Mesenchymal stem cell (in vitro differentiated cells and primary cell): ENCODE measurements at regions not wholly inside any gene's neighbourhood (a gene's known extent, or its start where the extent isn't known, plus 50 kb on each side); places are given as distances from the start of the nearest gene placed in this dataset.

Experiments
- DNase-seq: peaks from one replicate; pipeline ENCODE4 v3.0.0-alpha.2; 2013
- H2AFZ ChIP-seq: one replicate; pipeline ENCODE4 v1.6.1; 2013; ENCODE audit warnings: low read depth, mild to moderate bottlenecking, control low read depth, inconsistent platforms, low read length, moderate library complexity
- H2AK5ac ChIP-seq: 2 replicates; pipeline ENCODE4 v1.6.1; 2013; ENCODE audit warnings: low read length, moderate library complexity, mild to moderate bottlenecking, inconsistent platforms; ENCODE audit not compliant: severe bottlenecking
- H2BK120ac ChIP-seq: one replicate; pipeline ENCODE4 v1.6.1; 2013; ENCODE audit warnings: low read depth, mild to moderate bottlenecking, inconsistent platforms, low read length, moderate library complexity
- H2BK12ac ChIP-seq, 2 experiments: one replicate each; pipeline ENCODE4 v1.6.1; 2013; ENCODE audit warnings: inconsistent platforms in 2 of 2, low read length in 2 of 2, mild to moderate bottlenecking in 2 of 2, moderate library complexity in 2 of 2, control low read depth in 1 of 2
- H2BK15ac ChIP-seq: one replicate; pipeline ENCODE4 v1.6.1; 2013; ENCODE audit warnings: mild to moderate bottlenecking, low read depth, inconsistent platforms; ENCODE audit not compliant: poor library complexity, severe bottlenecking
- H2BK5ac ChIP-seq: 2 replicates; pipeline ENCODE4 v1.6.1; 2013; ENCODE audit warnings: low read depth, mild to moderate bottlenecking, low read length, control low read depth, inconsistent platforms; ENCODE audit not compliant: poor library complexity, severe bottlenecking
- H3K14ac ChIP-seq, 2 experiments: one replicate each; pipeline ENCODE4 v1.6.1; 2013; ENCODE audit warnings: inconsistent platforms in 2 of 2, low read length in 2 of 2, control low read depth in 1 of 2, mild to moderate bottlenecking in 1 of 2, moderate library complexity in 1 of 2
- H3K18ac ChIP-seq, 2 experiments: one replicate each; pipeline ENCODE4 v1.6.1; 2013; ENCODE audit warnings: inconsistent platforms in 2 of 2, low read length in 2 of 2, control low read depth in 1 of 2, low read depth in 1 of 2, mild to moderate bottlenecking in 1 of 2
- H3K23ac ChIP-seq, 2 experiments: one replicate each; pipeline ENCODE4 v1.6.1; 2013; ENCODE audit warnings: inconsistent platforms in 2 of 2, low read length in 2 of 2, mild to moderate bottlenecking in 2 of 2, moderate library complexity in 2 of 2, control low read depth in 1 of 2
- H3K27ac ChIP-seq: 2 replicates; pipeline ENCODE4 v1.5.1; 2013; ENCODE audit warnings: mild to moderate bottlenecking, moderate library complexity, low read length, control low read depth, inconsistent platforms; ENCODE audit not compliant: poor library complexity, severe bottlenecking
- H3K27me3 ChIP-seq, 2 experiments: 2 replicates each; pipeline versions ENCODE4 v1.6.1 to v1.7.0; 2013; ENCODE audit warnings: low read length in 2 of 2, mild to moderate bottlenecking in 2 of 2, moderate library complexity in 2 of 2, control low read depth in 1 of 2, inconsistent platforms in 1 of 2; ENCODE audit not compliant: control insufficient read depth in 1 of 2, insufficient read depth in 1 of 2
- H3K36me3 ChIP-seq, 2 experiments: 2 replicates each; pipeline versions ENCODE4 v1.6.1 to v1.7.0; 2013; ENCODE audit warnings: low read length in 2 of 2, control low read depth in 1 of 2, inconsistent platforms in 1 of 2, low read depth in 1 of 2, mild to moderate bottlenecking in 1 of 2; ENCODE audit not compliant: insufficient read depth in 2 of 2, control insufficient read depth in 1 of 2
- H3K4ac ChIP-seq, 2 experiments: one replicate each; pipeline ENCODE4 v1.6.1; 2013; ENCODE audit warnings: inconsistent platforms in 2 of 2, low read length in 2 of 2, mild to moderate bottlenecking in 2 of 2, moderate library complexity in 2 of 2, control low read depth in 1 of 2, low read depth in 1 of 2
- H3K4me1 ChIP-seq: 2 replicates; pipeline ENCODE4 v1.6.1; 2013; ENCODE audit warnings: low read depth, low read length, control low read depth; ENCODE audit not compliant: control insufficient read depth, insufficient read depth
- H3K4me2 ChIP-seq: 2 replicates; pipeline ENCODE4 v1.6.1; 2013; ENCODE audit warnings: low read length, mild to moderate bottlenecking, inconsistent platforms; ENCODE audit not compliant: poor library complexity, severe bottlenecking
- H3K4me3 ChIP-seq, 2 experiments: 2 replicates each; pipeline versions ENCODE4 v1.5.1 to v1.7.0; 2013; ENCODE audit warnings: low read length in 2 of 2, mild to moderate bottlenecking in 2 of 2, control low read depth in 1 of 2, low read depth in 1 of 2; ENCODE audit not compliant: insufficient read depth in 1 of 2
- H3K79me1 ChIP-seq: replicated peaks from 2 replicates; pipeline ENCODE4 v1.6.1; 2013; ENCODE audit warnings: mild to moderate bottlenecking, control low read depth, low read length, inconsistent platforms; ENCODE audit not compliant: poor library complexity, severe bottlenecking
- H3K9ac ChIP-seq: 2 replicates; pipeline ENCODE4 v1.7.0; 2013; ENCODE audit warnings: mild to moderate bottlenecking, low read length, moderate library complexity
- H3K9me3 ChIP-seq: 2 replicates; pipeline ENCODE4 v1.7.0; 2013; ENCODE audit warnings: mild to moderate bottlenecking, low read length; ENCODE audit not compliant: control insufficient read depth
- H4K8ac ChIP-seq: one replicate; pipeline ENCODE4 v1.6.1; 2013; ENCODE audit warnings: inconsistent platforms, mild to moderate bottlenecking, low read length, moderate library complexity
- H4K91ac ChIP-seq: one replicate; pipeline ENCODE4 v1.6.1; 2013; ENCODE audit warnings: mild to moderate bottlenecking, low read length, inconsistent platforms
- WGBS: methylation state at CpG from one replicate; pipeline ENCODE4 v1.1.7; 2013; ENCODE audit warnings: mixed read lengths; 5-methylcytosine and 5-hydroxymethylcytosine counted together

DNA sequence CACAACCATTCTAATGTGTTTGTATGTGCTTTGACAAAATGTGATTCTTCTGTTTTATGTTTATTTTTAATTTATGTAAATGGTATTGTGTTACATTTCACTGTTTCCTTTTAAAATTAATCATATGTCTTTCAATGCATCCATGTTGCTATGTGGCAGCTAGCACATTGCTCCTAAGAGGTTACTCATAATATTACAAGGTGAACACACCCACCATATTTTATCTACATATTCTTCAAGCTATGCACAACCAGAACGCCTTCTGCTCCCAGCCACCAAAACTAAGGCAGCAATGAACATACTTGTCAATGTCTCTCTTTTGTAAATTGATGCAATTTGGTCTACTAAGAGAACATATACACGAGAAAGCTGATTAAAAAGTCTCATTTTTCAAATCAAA lies 160.6 kb upstream of the OSR1 start:
- Histone ChIP-seq H3K36me3 (no peaks in the 10 kb centered on the region), H3K27me3 (no peaks in the 10 kb centered on the region), H3K9me3 (no peaks in the 10 kb centered on the region), H3K27ac (no peak overlapping the region), H3K4ac (no peak overlapping the region), H3K4me2 (no peak overlapping the region), H4K8ac (no peak overlapping the region), H3K23ac (no peak overlapping the region), H2BK5ac (no peak overlapping the region), H3K18ac (no peak overlapping the region), H3K79me1 (no peaks in the 10 kb centered on the region), H2BK12ac (no peak overlapping the region), H2BK15ac (no peak overlapping the region), H2BK120ac (no peak overlapping the region), H2AFZ (no peak overlapping the region), H2AK5ac (no peak overlapping the region), H3K4me3 (no peak overlapping the region), H3K4me1 (no peaks in the 10 kb centered on the region), H3K14ac (no peak overlapping the region), H3K9ac (no peak overlapping the region), H4K91ac (no peak overlapping the region)
- DNase-seq: no peak
- 83% methylated on average over 1 of the region's 2 CpGs for WGBS

DNA sequence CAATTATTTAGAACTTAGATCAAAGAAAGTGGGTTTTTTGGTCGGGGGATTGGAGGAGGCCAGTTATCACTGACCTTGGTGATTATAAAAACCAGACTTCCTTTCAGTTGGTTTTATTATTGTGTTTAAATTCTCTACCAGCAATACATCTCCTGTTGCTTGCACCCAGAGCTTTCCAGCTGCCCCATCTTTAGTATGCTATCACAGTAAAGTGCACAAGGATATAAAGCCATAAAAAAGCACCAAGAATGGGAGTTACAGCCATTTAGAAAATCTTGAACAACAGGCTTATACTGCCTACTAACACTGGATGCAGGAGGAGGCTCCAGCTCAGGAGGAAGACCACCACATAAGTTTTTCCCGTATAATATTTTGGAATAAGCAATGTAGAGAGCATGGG lies 148.7 kb upstream of the OSR1 start:
- Histone ChIP-seq H2BK5ac (no peak overlapping the region), H3K4me1 (no peaks in the 10 kb centered on the region), H2BK15ac (no peak overlapping the region), H3K9me3 (no peaks in the 10 kb centered on the region), H3K18ac (no peak overlapping the region), H3K4me2 (no peak overlapping the region), H2AK5ac (no peak overlapping the region), H3K4ac (no peak overlapping the region), H3K27ac (no peak overlapping the region), H3K9ac (no peak overlapping the region), H3K36me3 (no peaks in the 10 kb centered on the region), H2BK12ac (no peak overlapping the region), H4K91ac (no peak overlapping the region), H3K14ac (no peak overlapping the region), H2BK120ac (no peak overlapping the region), H4K8ac (no peak overlapping the region), H3K23ac (no peak overlapping the region), H3K4me3 (no peak overlapping the region), H3K27me3 (peaks cover 0 to 4% of the 10 kb centered on the region in 2 experiments), H2AFZ (no peak overlapping the region), H3K79me1 (no peaks in the 10 kb centered on the region)
- WGBS: 100% methylated on average over 1 of the region's 2 CpGs
- DNase-seq: no peak

DNA sequence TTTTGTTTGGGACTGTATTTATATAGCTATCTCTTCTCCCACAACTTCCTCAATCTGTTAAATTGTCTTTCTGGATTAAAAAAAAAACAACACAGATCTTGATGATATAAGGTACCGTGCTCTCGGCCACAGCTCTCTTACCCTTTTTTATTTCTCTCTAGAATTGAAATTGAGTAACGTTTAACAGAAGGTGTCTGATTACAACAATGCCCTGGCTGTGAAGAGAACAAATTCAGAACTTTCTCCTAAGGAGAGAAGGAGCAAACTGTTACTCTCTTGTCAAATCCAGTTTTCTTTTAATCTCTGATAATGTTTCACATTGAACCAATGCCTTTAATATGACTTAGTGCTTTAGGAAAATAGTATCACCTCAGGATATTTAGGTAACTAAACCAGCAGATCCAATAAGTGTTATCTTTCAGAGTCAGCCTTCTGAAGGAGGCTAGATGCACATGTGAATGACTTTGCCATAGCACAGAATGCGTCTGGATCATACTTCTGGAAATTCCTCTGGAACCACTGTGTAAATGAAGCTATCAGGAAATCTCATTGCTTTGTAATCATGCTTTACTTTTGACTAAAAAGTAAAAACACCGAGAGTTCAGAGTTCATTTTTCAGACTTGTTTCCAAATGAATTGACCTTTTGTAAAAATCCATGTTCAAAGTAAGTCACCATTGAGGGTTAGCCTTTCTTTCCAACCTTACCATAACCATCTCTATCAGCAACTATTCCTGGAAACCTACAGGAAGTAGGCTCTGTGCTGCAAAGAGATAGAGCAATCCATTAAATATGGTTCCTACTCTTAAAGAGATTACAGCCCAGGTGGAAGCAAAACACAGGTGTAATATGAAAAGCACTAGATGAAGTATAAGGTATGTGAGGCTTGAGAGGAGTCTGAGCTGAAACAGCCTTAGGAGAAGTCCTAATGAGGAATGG lies 147.0 kb upstream of the OSR1 start:
- Histone ChIP-seq H4K91ac (no peak overlapping the region), H3K23ac (no peak overlapping the region), H2BK5ac (no peak overlapping the region), H2BK12ac (no peak overlapping the region), H3K36me3 (no peaks in the 10 kb centered on the region), H3K4me3 (no peak overlapping the region), H2BK120ac (no peak overlapping the region), H3K4ac (no peak overlapping the region), H3K4me2 (no peak overlapping the region), H4K8ac (no peak overlapping the region), H3K79me1 (no peaks in the 10 kb centered on the region), H3K14ac (no peak overlapping the region), H3K18ac (no peak overlapping the region), H3K27ac (no peak overlapping the region), H2AFZ (no peak overlapping the region), H2AK5ac (no peak overlapping the region), H3K9ac (no peak overlapping the region), H3K27me3 (peaks cover 0 to 4% of the 10 kb centered on the region in 2 experiments), H2BK15ac (no peak overlapping the region), H3K4me1 (no peaks in the 10 kb centered on the region), H3K9me3 (no peaks in the 10 kb centered on the region)
- 66% methylated on average over 2 of the region's 5 CpGs for WGBS
- DNase-seq: peak; percentile 33

DNA sequence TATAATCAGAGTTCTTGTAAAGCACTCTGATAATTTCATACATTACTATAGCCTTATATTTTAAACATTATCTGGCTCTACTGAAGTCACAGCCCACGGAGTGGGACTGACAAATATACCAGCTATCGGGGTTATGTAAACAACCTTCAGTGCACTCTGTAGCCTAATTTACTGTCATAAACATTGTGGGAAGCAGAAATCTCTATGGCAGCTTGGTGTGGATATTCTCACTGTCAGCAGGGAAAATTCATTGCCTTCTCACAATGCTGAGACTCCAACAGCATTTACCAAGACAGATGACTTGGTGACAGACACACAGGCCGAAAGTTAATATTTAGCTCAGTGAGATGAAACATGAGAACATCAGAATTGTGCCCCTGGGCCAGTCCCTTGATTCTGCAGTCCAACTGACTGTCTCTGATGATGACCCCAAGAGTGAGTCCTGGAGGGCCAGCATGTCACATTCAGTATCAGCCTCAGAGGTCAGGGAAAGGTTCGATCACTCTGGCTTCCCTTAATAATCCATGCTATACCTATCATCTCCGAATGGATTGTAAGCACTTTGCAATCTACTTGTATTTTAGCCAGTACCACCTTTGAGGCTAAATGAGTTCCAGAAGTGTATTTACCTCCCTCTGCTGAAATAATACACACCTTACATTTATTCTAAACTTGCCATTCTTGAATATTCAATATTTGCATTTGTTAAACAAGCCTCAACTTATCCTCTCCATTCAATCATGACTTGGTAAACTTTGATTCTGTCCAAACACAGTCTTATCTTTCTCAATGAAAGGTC lies 146.2 kb upstream of the OSR1 start:
- 21% methylated on average over 5 of the region's 5 CpGs for WGBS
- Histone ChIP-seq H3K27me3 (peaks cover 0 to 4% of the 10 kb centered on the region in 2 experiments), H2AFZ (no peak overlapping the region), H3K9ac (no peak overlapping the region), H2BK5ac (no peak overlapping the region), H3K4me2 (no peak overlapping the region), H3K23ac (no peak overlapping the region), H3K36me3 (no peaks in the 10 kb centered on the region), H2BK15ac (no peak overlapping the region), H3K4ac (no peak overlapping the region), H3K4me3 (no peak overlapping the region), H4K91ac (no peak overlapping the region), H3K18ac (no peak overlapping the region), H3K27ac (no peak overlapping the region), H3K14ac (no peak overlapping the region), H2BK120ac (no peak overlapping the region), H3K4me1 (no peaks in the 10 kb centered on the region), H4K8ac (no peak overlapping the region), H3K9me3 (no peaks in the 10 kb centered on the region), H2BK12ac (peak overlapping the region in 1 of 2 experiments; percentile 10), H2AK5ac (no peak overlapping the region), H3K79me1 (no peaks in the 10 kb centered on the region)
- peak; percentile 78 for DNase-seq
